OCI-LY3 (cell line): ENCODE measurements at regions not wholly inside any gene's neighbourhood (a gene's known extent, or its start where the extent isn't known, plus 50 kb on each side); places are given as distances from the start of the nearest gene placed in this dataset.

ENCODE experiments used
- H2AFZ ChIP-seq: fragments of 200-600, 300-600 bp; shearing (Covaris generic); 2 replicates; pipeline ENCODE4 v1.6.0; 2014; ENCODE audit warnings: antibody characterized with exemption, low read depth, low read length
- H3K27ac ChIP-seq: fragments of 200-600, 300-600 bp; sonication (generic); 2 replicates; pipeline ENCODE4 v1.5.1; 2014; ENCODE audit warnings: mild to moderate bottlenecking, low read length, moderate library complexity, mixed read lengths
- H3K27me3 ChIP-seq: fragments of 200-600, 300-600 bp; sonication (generic); 2 replicates; pipeline ENCODE4 v1.6.1; 2014; ENCODE audit warnings: low read depth, low read length, mixed read lengths
- H3K36me3 ChIP-seq: fragments of 200-600, 300-600 bp; sonication (generic); replicated peaks from 2 replicates; pipeline ENCODE3; 2014; ENCODE audit warnings: low read depth, low read length, mixed read lengths
- H3K4me1 ChIP-seq: fragments of 300-600, 200-600 bp; sonication (generic); 2 replicates; pipeline ENCODE4 v1.6.1; 2014; ENCODE audit warnings: low read length, mixed read lengths
- H3K4me2 ChIP-seq: fragments of 200-600, 300-600 bp; sonication (generic); 2 replicates; pipeline ENCODE4 v1.6.1; 2014; ENCODE audit warnings: low read length, mixed read lengths
- H3K4me3 ChIP-seq: fragments of 300-600, 200-600 bp; sonication (generic); 2 replicates; pipeline ENCODE4 v1.5.1; 2014; ENCODE audit warnings: antibody characterized with exemption, mild to moderate bottlenecking, low read length, moderate library complexity
- H3K79me2 ChIP-seq: fragments of 300-600, 200-600 bp; shearing (Covaris generic); 2 replicates; pipeline ENCODE4 v1.6.1; 2014; ENCODE audit warnings: mild to moderate bottlenecking, low read length, mixed read lengths
- H3K9ac ChIP-seq: fragments of 300-600, 200-600 bp; shearing (Covaris generic); 2 replicates; pipeline ENCODE4 v1.6.0; 2014; ENCODE audit warnings: mild to moderate bottlenecking, low read length, moderate library complexity
- H3K9me3 ChIP-seq: fragments of 200-600, 300-600 bp; shearing (Covaris generic); 2 replicates; pipeline ENCODE4 v1.6.1; 2014; ENCODE audit warnings: low read length, mixed read lengths; ENCODE audit not compliant: insufficient read depth
- H4K20me1 ChIP-seq: fragments of 200-600, 300-600 bp; sonication (generic); 2 replicates; pipeline ENCODE4 v1.6.1; 2016; ENCODE audit warnings: low read length, mixed read lengths; ENCODE audit not compliant: insufficient read depth
- EZH2phosphoT487 ChIP-seq: fragments of 200-600 bp; shearing (Covaris generic); IDR thresholded peaks from 2 replicates; pipeline ENCODE4 v1.6.1; 2018; ENCODE audit warnings: antibody characterized with exemption, mixed run types, low read depth
- TF ChIP-seq, protein P1 (sequence below): fragments of 200-600, 300-600 bp; sonication (generic); IDR thresholded peaks from 2 replicates; pipeline ENCODE4 v1.5.1; 2014; ENCODE audit warnings: antibody characterized with exemption, low read length, low read depth

DNA sequence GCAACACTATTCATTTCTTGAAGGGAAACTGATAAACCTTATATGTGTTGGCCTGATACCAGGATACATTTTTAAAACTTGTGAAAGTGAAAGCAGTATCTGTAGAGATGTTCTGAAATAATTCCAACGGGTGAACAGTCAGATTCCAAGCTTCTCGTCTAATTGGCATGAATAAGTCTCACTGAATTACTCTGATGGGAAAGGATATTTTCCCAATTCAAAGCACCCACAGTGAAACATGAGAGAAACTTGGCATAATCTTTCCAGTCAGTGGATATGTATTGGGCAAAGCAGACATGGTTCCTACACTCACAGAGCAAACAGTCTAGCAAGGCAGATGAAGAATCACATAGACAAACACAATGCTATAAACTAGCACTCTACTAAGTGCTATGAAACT, 413.1 kb downstream of the MED13L start:
- H3K27me3 ChIP-seq, result peaks cover 36% of the 10 kb centered on the region
- TF ChIP-seq, protein P1, sequence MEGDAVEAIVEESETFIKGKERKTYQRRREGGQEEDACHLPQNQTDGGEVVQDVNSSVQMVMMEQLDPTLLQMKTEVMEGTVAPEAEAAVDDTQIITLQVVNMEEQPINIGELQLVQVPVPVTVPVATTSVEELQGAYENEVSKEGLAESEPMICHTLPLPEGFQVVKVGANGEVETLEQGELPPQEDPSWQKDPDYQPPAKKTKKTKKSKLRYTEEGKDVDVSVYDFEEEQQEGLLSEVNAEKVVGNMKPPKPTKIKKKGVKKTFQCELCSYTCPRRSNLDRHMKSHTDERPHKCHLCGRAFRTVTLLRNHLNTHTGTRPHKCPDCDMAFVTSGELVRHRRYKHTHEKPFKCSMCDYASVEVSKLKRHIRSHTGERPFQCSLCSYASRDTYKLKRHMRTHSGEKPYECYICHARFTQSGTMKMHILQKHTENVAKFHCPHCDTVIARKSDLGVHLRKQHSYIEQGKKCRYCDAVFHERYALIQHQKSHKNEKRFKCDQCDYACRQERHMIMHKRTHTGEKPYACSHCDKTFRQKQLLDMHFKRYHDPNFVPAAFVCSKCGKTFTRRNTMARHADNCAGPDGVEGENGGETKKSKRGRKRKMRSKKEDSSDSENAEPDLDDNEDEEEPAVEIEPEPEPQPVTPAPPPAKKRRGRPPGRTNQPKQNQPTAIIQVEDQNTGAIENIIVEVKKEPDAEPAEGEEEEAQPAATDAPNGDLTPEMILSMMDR, result no peak
- TF ChIP-seq EZH2phosphoT487, result no peak
- H3K4me3 ChIP-seq, result no peak overlapping the region
- H3K9ac ChIP-seq, result no peak overlapping the region
- no peaks in the 10 kb centered on the region for H3K36me3 ChIP-seq
- no peaks in the 10 kb centered on the region for H3K79me2 ChIP-seq
- no peaks in the 10 kb centered on the region for H4K20me1 ChIP-seq
- H2AFZ ChIP-seq, result no peak overlapping the region
- H3K4me1 ChIP-seq, result no peaks in the 10 kb centered on the region
- no peaks in the 10 kb centered on the region for H3K9me3 ChIP-seq
- no peak overlapping the region for H3K27ac ChIP-seq
- no peak overlapping the region for H3K4me2 ChIP-seq

- TF ChIP-seq, protein P1, result no peak
- no peak for TF ChIP-seq EZH2phosphoT487
- Histone ChIP-seq H3K4me1 (no peaks in the 10 kb centered on the region), H2AFZ (no peak overlapping the region), H3K9me3 (no peaks in the 10 kb centered on the region), H3K27me3 (peaks cover 40% of the 10 kb centered on the region), H3K27ac (no peak overlapping the region), H3K79me2 (no peaks in the 10 kb centered on the region), H3K4me2 (no peak overlapping the region), H3K36me3 (no peaks in the 10 kb centered on the region), H3K9ac (no peak overlapping the region), H4K20me1 (no peaks in the 10 kb centered on the region), H3K4me3 (no peak overlapping the region)
Observed at GRCh38 chr12:115860619-115861018, 416.9 kb downstream of the MED13L start.

DNA sequence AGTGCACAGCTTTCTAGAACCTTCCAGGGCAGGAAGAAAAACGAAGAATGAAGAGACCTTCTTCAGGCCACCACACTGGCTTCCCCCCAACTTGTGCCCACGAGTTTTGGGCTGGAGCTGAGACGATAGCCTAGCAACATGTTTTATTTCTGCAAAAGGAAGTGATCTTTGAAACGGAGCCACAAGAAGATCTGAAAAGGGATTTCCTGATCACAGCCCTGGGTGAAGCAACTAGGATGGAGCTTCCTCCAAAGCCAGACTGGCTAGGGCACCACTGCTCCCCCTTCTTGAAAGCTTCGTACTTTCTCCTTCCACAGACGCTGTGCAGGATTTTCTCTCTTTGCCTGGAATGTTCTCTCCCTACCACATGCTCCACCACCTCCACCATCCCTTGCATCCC, 418.3 kb downstream of the MED13L start:
- no peak overlapping the region for H2AFZ ChIP-seq
- TF ChIP-seq EZH2phosphoT487, result no peak
- TF ChIP-seq, protein P1, result no peak
- H3K36me3 ChIP-seq, result no peaks in the 10 kb centered on the region
- H4K20me1 ChIP-seq, result no peaks in the 10 kb centered on the region
- H3K27me3 ChIP-seq, result peaks cover 37% of the 10 kb centered on the region
- H3K27ac ChIP-seq, result no peak overlapping the region
- no peak overlapping the region for H3K4me3 ChIP-seq
- no peak overlapping the region for H3K9ac ChIP-seq
- H3K9me3 ChIP-seq, result no peaks in the 10 kb centered on the region
- no peak overlapping the region for H3K4me2 ChIP-seq
- no peaks in the 10 kb centered on the region for H3K4me1 ChIP-seq
- no peaks in the 10 kb centered on the region for H3K79me2 ChIP-seq

- Histone ChIP-seq H3K27ac (no peak overlapping the region), H3K79me2 (no peaks in the 10 kb centered on the region), H2AFZ (no peak overlapping the region), H3K36me3 (no peaks in the 10 kb centered on the region), H3K9me3 (no peaks in the 10 kb centered on the region), H3K27me3 (peaks cover 28% of the 10 kb centered on the region), H3K4me3 (no peak overlapping the region), H4K20me1 (no peaks in the 10 kb centered on the region), H3K4me1 (no peaks in the 10 kb centered on the region), H3K4me2 (no peak overlapping the region), H3K9ac (no peak overlapping the region)
- no peak for TF ChIP-seq EZH2phosphoT487
- TF ChIP-seq, protein P1, result no peak
Observed at GRCh38 chr12:115857923-115858322, 419.6 kb downstream of the MED13L start.
